HUDEP-2 (cell line): ENCODE measurements at regions not wholly inside any gene's neighbourhood (a gene's known extent, or its start where the extent isn't known, plus 50 kb on each side); places are given as distances from the start of the nearest gene placed in this dataset.

Experiments used
- DNase-seq, 76 experiments: peaks; one replicate each; lab custom pipeline; 2025; ENCODE audit not compliant: unreplicated experiment in 76 of 76; lab: John Stamatoyannopoulos, UW

DNA sequence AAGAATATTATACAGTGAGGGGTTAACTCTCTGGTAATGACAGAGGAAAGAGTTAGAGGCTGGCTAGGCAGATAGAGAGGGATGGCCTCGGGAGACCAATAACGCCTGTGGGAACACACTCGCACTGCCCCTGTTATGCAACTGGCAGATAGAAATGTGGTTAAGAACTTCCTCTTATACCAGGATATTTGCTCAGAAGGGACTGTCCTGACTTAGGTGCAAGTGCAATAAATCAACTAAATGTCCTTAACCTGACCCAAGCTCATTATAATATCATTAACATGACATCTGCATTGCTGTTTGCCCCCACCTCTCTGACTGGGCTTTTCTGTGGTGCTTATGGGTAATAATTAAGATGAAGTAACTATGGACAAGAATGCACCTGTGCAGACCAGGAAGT is 1518.0 kb downstream of the NCAM2 start:
- DNase-seq, result no peak

DNA sequence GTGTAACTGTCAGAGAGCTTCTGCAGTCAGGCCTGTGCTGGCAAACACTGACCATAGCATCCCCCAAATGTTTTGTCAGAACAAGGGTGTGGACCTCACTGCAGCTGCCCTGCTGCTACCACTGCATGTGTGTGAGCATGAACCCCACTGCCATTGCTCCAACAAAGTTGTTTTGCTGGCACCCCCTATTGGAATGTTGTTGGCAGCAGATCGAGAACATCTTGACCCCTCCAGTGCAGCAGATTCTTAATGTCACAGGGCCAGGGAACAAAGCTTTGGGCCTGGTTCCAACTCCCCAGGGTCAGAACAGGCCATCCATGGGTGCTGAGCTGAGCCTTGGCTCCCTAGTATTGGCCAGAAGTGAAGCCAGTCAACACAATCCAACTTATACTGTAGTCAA is 1537.4 kb downstream of the NCAM2 start:
- DNase-seq, result no peak

DNA sequence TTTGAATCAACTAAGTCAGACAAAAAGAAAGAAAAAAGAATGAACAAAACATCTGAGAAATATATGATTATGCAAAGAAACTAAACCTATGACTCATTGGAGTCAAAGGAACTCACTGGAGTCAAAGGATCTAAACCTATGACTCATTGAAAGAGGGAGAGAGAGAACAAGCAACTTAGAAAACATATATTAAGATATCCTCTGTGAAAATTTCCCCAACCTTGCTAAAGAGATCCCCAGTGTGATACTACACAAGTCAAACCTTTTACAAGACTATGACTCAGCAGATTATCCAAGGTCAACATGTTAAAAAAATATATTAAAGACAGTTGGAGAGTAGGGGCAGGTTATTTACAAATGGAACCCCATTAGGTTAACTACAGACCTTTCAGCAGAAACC is 1538.3 kb downstream of the NCAM2 start:
- DNase-seq, result peak in 2 of 76 experiments; percentile 3 to 35

DNA sequence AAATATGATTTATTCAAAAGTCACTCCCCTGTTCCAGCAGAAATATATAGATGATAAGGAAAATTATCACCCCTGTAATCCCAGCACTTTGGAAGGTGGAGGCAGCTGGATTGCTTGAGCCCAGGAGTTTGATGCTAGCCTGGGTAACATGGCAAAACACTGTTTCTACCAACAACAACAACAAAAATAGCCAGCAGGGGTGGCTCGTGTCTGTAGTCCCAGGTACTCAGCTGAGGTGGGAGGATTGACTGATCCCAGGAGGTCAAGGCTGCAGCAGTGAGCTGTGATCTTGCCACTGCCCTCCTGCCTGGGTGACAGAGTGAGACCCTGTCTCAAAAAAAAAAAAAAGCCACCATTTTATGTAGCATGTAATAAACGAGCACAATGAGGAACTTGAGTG is 1546.5 kb downstream of the NCAM2 start:
- no peak for DNase-seq

DNA sequence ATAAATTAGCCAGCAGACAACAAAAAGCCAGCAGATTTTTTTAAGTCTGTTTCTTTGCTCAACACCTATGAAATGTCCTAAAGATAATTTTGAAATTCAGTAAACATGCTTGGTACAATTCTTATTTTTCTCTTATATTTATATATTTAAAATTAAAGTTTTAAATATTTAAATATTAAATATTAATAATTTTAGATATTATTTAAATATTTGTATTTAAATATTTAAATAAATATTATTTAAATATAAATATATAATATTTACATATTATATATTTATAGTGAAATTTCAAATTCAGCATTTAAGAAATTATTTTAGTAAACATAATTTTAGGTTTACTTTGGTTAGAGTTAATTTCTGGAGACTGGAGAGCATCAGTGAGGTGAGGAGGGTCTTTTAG is 1554.2 kb downstream of the NCAM2 start:
- no peak for DNase-seq

DNA sequence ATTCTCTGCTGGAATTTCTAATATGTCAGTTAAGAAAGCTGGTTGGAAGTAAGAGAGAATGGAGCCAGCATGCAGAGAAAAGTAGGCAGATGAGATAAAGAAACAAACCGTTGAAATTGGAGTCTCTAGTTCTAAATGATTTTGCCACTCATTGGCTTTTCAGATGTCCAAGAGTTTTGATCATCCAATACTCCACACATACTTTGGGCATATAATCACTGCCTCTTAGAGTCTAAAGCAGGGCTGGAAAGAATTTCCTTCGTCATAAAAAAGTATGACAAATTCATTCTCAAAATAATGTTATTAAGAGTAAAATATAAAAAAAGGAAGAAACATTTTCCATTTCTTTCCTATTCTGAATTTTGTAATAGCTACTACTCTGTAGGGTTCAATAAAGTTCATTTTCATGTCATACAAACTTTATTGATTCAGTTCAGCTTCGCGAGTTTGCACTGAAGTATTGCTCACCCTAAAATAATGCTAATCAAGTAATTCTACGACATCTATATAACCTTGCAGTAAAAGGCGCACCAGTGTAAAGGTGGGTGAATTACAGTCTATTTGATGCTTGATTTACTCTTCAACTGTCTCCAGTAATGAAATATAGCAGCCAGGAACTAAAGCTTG is 1556.6 kb downstream of the NCAM2 start:
- no peak for DNase-seq

DNA sequence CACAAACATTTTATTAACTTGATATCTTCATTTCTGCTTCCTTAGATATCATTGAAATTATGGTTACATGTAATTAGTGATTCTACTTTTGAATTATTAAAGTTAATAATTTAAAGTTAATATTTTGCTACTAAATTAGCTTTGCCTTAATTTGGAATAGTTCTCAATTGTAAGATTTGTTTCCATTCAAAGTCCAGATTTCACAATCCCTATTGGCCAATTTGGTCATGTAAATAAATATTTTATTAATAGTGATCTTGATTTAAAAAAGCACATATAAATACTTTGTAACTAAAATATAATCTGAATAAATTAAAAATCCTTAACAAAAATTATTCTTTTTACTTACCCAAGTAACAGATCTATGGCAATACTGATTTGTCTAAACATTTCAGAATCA is 1558.6 kb downstream of the NCAM2 start:
- no peak for DNase-seq

DNA sequence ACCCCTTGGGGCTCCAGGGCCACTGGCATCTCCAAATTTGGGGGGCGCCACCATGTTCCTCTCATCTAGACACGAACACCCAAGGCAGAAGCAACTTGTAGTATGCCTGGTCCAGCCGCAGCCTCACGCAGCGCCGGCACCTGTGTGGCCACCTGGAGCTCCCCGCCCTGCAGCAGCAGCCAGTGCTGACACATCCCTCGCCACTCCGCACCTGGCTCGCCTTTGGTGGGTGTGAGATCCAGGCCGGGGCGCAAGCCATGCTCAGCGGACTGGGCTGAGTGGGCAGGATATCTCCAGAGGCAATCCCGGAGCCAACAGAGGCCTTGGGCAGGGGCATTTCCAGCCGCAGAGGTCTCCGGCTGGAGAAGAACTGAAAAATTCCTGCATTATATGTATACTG is 1563.7 kb downstream of the NCAM2 start:
- DNase-seq, result no peak

DNA sequence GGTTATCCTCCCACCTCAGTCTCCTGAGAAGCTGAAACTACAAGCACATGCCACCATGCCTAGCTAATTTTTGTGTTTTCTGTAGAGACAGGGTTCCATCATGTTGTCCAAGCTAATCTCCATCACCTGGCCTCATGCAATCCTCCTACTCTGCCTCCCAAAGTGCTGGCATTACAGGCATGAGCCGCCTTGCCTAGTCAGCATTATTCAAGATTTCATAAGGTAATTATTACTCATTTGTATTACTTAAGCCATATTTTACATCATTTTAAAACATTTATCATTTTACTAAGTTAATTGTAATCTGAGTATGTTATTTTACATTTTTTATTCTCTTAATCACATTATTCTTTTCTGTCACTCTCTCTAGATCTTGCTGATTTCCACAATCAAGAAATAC is 1575.6 kb downstream of the NCAM2 start:
- DNase-seq, result no peak

DNA sequence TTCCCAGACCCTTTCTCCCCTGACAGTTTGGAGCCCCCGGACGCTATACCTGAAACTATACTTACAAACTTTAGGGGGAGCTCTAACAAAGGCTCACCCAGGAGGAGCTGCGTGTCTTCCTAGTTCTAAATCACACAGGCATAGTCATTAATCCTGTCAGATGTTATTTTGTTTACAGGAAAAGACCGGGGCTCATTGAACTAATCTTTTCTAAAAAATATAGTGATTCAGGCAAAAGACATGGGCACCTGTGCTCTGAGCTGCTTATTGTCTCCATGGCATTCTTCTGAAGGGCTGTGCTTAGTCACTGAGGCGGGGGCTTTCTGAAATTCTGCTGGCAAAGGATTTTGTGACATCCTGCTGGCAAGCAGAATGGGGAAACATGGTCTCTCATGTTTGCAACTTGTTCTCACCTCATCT is 1577.0 kb downstream of the NCAM2 start:
- DNase-seq, result peak in 5 of 76 experiments; percentile 18 to 53 (median 25)

DNA sequence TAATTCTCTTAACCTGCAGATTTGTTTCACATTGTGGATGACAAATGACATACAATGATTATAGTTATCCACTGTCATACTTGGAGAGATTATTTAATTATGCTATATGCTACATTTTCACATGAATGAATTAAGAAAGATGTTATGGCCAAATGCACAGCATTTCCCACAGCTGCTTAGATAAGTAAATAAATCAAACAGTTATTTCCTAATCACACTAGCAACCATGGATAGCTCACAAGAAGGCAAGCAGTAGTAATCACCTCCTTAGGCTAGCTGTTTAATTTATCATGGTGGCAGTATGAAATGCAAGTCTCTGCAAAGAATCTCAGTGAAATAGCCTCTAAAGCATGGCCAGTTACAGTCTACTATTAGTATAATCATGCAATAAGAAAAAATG is 1581.5 kb downstream of the NCAM2 start:
- DNase-seq, result no peak

DNA sequence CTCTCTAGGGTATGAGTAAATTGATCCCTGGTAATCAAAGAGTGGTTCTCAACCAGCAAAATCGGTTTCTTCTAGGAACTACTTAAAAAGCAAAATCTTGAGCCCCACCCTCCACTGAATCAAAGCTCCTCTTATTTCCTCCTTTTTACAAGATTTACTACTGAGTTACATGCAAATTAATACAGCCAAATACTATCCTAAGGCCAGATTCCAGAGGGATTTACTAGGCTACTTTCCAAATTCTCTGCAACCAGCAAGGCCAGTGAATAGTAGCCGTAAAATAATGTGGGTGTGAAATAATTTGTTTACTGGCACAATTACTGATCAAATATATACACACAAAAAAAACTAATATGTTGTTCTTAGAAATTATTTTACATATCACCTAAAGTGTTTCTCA is 1583.8 kb downstream of the NCAM2 start:
- DNase-seq, result no peak

DNA sequence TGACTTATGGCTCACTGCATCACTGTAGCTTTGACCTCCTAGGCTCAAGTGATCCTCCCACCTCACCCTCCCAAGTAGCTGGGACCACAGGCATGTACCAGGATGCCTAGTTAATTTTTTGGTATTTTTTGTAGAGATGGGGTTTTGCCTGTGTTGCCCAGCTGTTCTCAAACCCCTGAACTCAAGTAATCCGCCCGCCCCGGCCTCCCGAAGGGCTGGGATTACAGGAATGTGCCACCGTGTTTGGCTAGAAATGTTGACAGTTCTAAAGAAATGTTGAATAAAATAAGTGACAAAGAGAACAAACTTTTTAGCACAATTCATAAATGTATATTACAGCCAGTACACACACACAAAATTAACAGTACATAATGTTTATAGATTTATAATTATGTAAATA is 1586.1 kb downstream of the NCAM2 start:
- no peak for DNase-seq

DNA sequence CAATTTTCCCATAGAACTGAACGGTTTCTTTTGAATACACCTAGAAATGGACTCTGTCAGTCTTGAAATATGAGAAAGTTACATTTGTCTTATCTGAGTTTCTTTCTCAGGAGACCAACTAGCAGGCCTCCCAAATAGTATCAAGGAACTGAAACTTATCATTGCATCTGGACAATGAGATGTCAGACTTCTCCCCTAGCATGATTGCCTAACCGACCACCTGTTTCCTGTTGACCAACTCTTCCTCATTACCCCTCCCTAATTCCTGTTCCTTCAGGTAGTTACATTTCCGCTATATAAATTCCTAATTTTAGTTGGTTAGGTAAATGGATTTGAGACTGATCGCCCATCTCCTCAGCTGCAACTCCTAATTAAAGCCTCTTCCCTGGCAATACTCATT is 1587.3 kb downstream of the NCAM2 start:
- no peak for DNase-seq

DNA sequence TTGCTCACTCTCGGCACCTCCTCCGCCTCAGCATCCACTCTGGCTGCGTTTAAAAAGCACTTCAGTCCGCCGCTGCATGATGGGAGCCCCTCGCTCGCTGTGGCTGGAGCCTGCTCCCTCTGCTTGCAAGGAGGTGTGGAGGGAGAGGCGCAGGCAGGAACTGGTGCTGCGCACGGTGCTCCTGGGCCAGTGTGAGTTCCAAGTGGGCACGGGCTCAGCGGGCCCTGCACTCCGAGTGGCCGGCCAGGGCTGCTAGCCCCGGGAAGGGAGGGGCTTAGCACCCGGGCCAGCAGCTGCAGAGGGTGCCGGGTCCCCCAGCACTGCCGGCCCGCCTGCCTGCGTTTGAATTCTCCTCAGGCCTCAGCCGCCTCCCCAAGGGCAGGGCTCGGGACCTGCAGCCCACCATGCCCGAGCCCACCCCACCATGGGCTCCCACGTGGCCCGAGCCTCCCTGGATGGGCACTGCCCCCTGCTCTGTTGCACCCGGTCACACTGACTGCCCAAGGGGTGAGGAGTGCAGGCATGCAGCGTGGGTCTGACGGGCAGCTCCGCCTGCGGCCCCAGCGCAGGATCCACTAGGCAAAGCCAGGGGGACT is 1599.5 kb downstream of the NCAM2 start:
- no peak for DNase-seq

DNA sequence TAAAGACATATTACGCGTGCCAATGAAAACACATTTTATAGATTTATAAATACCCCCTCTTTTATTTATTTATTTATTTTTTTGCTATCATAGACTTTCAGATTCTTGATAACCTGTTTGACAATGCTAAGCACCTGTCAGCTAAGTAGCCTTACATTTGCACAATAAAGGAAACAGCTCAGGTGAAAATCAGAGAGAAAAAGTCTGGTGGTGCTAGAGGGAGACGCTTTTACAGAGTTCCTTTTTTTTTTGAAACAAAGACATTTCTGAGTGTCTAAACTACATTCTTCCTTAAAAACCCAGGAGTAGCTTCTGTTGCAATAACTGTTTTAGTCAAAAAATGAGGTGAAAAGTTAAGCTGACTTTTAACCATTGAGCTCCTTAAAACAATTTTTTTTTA is 1611.6 kb downstream of the NCAM2 start:
- DNase-seq, result no peak

DNA sequence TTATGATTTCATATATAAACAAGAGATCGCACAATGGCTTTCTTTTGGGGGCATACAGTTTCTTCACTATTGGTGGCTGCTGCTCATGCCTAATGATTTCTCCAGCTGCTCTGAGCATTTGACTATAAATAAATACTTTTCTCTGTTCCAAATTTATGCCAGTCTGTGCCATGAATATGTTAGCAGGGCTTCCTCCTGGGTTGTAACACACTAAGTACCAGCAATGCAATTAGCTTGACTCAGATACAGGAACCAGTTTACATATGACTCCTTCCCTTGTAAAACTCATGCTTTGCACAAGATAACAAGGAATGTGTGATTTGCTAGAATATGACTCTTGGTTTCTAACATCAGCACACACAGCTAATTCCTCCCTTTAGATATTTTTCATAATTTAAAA is 1629.7 kb downstream of the NCAM2 start:
- DNase-seq, result no peak

DNA sequence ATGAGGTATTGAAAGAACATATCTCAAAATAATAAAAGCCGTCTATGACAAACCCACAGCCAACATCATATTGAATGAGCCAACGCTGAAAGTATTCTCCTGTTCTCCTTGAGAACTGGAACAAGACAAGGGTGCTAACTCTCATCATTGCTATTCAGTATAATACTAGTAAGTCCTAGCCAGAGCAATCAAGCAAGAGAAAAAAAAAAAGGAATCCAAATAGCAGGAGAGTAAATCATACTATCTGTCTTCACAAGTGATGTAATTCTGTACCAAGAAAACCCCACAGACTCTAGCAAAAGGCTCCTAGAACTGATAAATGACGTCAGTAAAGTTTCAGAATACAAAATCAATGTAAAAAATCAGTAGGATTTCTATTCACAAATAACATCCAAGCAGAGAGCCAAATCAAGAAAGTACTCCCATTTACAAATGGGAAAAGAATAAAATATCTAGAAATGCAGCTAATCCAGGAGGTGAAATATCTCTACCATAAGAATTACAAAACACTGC is 1632.8 kb downstream of the NCAM2 start:
- no peak for DNase-seq

DNA sequence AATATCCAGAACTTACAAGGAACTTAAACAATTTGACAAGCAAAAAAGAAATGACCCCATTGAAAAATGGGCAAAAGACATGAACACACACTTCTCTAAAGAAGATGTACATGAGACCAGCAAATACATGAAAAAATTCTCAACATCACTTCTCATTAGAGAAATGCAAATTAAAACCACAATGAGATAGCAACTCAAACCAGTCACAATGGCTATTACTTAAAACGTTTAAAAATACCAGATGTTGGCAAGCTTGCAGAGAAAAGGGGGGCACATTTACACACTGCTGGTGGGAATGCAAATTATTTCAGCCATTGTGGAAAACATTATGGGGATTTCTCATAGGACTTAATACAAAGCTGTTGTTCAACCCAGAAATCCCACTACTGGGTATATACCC is 1634.0 kb downstream of the NCAM2 start:
- no peak for DNase-seq

DNA sequence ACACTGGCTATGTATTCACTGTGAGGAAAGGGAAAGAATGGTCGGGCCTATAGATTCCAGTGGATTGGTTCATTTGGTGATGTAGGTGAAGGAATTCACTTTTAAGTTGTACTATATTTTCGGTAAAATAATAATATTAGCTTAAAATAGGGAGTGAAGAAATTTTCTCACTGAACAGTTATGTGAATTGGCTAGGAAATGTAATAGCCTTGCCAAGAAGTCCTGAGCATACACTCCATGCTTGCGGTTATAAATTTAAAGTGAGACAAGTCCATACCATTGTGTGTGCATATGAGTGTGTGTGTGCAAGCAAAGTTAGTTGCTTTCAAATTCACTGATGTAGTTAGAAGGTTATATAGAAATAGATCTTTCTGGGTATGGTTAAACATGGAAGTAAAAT is 1651.0 kb downstream of the NCAM2 start:
- no peak for DNase-seq

DNA sequence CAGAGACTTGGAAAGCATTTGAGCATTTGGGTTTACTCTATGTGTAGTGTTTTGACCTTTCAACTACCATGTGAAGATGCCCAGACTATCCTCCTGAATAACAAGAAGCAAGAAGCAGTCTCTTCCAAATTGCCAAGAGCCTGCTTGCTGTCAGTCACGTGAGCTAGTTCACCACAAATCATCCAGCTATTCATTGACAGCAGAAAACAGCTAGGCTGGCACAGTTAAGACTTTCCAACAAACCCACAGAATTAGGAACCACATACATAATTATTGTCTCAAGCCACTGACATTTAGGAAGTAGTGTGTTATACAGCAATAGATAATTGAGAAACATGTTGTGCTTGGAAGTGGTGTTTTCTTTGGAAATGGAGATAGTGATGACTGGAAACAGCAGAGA is 1652.0 kb downstream of the NCAM2 start:
- no peak for DNase-seq

DNA sequence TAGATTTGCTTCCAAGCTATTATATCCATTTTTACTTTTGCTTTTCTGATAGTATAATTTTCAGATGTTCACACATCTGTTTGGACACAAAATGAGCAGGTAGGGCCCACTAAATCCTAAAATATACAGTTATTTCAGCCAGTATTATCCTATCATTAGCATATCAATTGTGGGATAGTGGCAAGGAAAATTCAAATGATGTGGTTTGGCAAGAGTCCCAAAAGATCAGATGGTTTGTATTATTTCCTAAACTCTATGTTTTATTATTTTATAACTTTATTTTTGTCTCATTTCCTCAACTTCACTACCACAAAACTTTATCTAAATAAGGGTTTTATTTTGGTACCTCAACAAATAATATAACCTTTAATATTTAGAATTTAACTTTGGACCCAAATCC is 1659.6 kb downstream of the NCAM2 start:
- DNase-seq, result no peak

DNA sequence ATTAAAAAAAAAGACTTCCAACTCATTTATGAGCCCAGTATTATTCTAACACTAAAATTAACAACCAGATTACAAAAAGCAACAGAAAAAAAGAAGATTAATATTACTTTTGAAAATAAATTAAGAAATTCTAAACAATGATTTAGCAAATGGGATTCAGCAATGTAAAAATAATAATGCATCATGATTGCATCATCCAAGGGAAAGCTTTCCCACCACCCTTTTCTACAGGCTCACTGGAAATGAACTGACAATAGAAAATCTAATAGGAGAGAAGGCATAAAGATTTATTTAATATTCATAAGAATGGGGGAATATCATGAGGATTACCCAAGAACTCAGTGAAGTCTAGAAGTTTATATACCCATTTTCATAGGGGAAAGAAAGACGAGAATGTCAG is 1671.9 kb downstream of the NCAM2 start:
- DNase-seq, result no peak
